SIG-M5 treated with dmso at 0.1 percent for 504 hours (cell line): ENCODE measurements at regions not wholly inside any gene's neighbourhood (a gene's known extent, or its start where the extent isn't known, plus 50 kb on each side); places are given as distances from the start of the nearest gene placed in this dataset.

ENCODE experiments used
- DNase-seq: peaks from one replicate; lab custom pipeline; 2025; ENCODE audit not compliant: unreplicated experiment; lab: John Stamatoyannopoulos, UW

DNA sequence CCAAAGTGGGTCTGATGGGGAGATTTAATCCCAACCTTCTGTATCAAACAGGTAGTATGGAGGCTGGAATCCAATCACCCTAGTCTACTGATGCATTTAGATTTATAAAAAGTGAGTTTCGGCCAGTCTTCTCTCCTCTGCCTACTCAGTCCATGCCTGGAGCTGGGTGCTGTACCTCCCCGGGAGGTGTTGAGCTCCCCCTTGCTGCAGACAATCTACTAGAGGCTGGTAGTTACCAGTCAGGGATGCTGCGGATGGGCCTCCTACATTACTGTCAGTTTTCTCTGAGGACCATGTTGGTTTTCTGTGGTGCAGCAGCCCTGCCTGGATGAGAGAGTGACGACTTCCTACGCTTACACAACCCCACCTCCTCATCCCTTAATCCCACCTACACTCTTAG lies 118.6 kb upstream of the CELF4 start:
- DNase-seq = no peak

GRCh38 chr18:37680911-37681310 lies 115.3 kb upstream of the CELF4 start:
- no peak for DNase-seq

- no peak for DNase-seq
These were observed 110.7 kb upstream of the CELF4 start for GRCh38 chr18:37676276-37676675.

DNA sequence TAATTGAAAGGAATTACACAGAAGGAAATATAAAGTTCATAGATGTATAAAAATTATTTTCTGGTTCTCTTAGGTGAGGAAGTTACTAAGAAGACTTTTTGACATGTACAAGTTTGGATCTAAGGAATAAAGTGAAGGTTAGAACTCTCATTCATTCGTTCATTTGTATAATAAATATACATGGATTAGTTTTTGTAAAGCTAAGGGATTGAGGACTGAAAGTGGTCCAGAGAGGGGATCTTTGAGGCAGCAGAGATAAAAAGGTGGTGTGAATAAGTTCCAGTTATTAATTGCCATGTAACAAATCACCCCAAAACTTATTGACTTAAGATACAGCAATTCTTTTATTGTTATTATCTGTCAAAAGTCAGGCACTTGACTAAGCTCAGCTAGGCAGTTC lies 110.1 kb upstream of the CELF4 start:
- DNase-seq = no peak

DNA sequence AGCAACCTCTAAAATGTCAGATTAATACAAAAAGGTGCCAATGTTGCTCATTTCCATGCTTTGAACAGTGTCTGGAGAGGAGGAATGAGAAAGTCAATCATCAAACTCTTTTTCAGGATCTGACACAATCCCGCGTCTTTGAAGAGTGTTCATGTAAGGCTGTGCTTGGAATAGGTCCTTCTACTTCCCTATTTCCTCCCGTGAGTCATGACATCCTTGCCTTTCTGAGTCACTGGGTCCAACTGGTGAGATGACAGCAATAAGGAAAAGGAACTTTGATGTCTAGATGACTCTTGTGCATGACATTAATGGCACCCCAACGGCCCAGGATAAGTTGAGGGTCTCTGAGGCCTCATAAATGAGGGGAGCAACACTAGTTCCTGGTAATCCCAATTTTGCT lies 109.0 kb upstream of the CELF4 start:
- no peak for DNase-seq

- DNase-seq = no peak
These were observed 108.1 kb upstream of the CELF4 start for GRCh38 chr18:37673671-37674070.

- DNase-seq = no peak
These were observed 107.5 kb upstream of the CELF4 start for GRCh38 chr18:37672932-37673595.

DNA sequence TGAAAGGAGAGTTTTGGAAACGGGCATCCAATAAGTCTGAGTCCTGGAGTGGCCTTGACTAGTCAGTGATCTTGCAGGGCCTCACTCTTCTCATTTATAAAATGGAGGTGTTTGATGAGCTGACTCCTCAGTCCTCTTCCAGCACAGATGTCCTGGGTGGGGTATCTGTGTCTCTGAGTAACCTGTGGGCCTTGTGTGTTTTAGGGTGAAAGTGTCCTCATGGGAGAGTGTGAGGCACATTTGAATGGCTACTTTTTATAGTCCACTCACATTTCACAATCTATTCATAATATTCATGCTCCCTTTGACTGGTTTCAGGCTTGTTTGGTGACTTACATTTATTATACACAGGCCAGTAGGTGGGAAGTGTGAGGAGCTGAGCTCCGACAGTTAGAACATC lies 106.4 kb upstream of the CELF4 start:
- DNase-seq = no peak

GRCh38 chr18:37671530-37671929 lies 105.9 kb upstream of the CELF4 start:
- DNase-seq = no peak

GRCh38 chr18:37671119-37671518 lies 105.5 kb upstream of the CELF4 start:
- no peak for DNase-seq

DNA sequence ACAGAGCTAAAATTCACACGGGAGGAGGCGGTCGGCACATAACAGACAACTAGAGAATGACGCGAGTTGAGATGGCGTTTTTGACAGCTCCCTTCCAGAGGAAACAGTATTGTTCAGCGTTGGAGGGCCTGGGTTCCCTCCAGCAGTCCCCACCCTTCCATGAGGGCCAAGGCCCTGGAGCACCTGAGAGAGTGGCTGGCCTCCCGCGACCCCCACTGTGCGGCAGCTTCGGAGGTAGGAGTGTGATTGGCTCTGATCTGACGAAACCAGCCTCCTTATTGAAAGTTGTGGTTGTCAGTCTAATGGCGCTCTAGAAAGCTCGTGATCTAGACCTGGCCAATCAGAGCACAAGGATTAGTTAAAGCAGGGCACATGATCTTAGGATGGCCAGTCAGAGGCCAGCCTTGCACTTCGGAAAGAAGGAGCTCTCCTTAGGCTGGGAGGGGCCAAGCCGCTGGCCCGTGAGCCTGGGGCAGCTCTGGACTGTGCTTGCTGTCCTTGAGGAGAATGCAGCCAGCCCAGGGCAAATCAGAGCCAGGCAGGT lies 104.5 kb upstream of the CELF4 start:
- no peak for DNase-seq

- DNase-seq = no peak
These were observed 103.6 kb upstream of the CELF4 start for GRCh38 chr18:37668971-37669747.

GRCh38 chr18:37667836-37668235 lies 102.2 kb upstream of the CELF4 start:
- DNase-seq = no peak

GRCh38 chr18:37666991-37667390 lies 101.4 kb upstream of the CELF4 start:
- DNase-seq = no peak

GRCh38 chr18:37666451-37666850 lies 100.9 kb upstream of the CELF4 start:
- no peak for DNase-seq

GRCh38 chr18:37665346-37665745 lies 99.7 kb upstream of the CELF4 start:
- DNase-seq = no peak

DNA sequence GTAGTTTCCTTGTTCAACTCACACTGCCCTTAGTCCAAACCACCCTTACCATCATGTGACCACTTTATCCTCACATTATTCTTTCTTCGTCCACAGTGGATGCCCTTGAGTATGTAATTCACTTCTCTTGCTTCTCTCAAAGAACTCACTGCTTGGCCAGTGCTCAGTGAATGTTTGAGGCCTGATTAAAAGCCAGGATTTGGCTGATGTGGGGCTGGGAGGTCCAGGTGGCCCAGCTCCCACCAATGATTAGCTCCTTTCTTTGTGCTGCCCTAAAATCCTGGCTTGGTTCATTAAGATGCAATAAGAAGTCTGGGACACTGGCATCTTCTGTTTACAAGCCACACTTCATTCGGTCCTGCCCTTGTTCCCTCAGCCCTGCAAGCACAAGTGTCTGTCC lies 97.8 kb upstream of the CELF4 start:
- DNase-seq = no peak

DNA sequence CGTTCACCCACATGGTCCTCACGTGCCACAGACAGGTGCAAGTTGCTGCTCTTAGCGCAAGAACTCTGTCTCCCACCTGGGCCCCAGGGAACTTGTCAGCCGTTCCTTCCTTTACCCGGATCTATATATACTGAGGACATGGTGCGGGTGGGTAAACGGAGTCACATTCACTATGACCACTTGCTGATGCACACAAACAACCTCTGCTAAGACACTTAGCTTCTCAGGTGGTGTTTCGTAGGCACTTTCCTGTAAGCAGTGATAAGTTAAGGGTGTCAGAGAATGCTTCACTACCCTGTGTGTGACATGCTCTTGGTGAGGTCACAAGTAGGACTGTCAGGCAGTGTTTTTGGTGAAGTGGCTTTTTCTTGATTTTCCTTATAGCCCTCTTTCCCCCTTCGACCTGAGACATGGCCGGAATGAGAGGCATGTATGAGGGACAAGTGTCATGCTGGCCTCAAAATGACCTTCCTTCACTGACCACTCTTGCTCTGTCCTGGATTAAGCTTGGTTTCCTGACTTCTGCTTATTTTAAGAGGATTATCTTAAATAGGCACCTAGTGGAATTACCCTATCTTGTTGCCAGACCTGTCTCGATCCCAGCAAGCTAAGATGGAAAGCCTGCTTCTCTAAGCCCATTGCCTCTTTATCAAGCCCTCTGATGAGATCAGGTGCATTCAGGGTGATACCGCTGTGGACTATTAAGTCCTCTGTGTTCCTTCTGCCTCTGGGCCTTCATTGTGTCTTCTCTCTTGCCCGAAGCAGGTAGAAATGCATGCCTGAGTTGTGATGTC lies 97.1 kb upstream of the CELF4 start:
- no peak for DNase-seq

- DNase-seq = no peak
These were observed 96.5 kb upstream of the CELF4 start for GRCh38 chr18:37662099-37662498.

- no peak for DNase-seq
These were observed 95.9 kb upstream of the CELF4 start for GRCh38 chr18:37661478-37661877.

GRCh38 chr18:37661061-37661460 lies 95.5 kb upstream of the CELF4 start:
- DNase-seq = no peak

- no peak for DNase-seq
These were observed 95.1 kb upstream of the CELF4 start for GRCh38 chr18:37660658-37661057.
